Panc1 (cell line): ENCODE measurements at regions not wholly inside any gene's neighbourhood (a gene's known extent, or its start where the extent isn't known, plus 50 kb on each side); places are given as distances from the start of the nearest gene placed in this dataset.

Experiments used
- ATAC-seq: fragments of 200-7000 bp; cut with Tn5 transposase; 2 replicates; pipeline ENCODE4 v1.9.1; 2020; ENCODE audit warnings: mild to moderate bottlenecking, moderate library complexity
- BruUV-seq: library from RNA; stranded (reverse); fragments of 400-500 nt; replicated peaks from 2 replicates; lab custom pipeline; 2021; lab: Mats Ljungman, UMichigan
- CTCF ChIA-PET: fragments of 300-600 bp; sonication (Branson Sonifier 250); formaldehyde crosslinking; loops from one replicate; lab custom pipeline; 2022; ENCODE audit warnings: antibody characterized with exemption; lab: Charles Lee
- POLR2A ChIA-PET: fragments of 300-600 bp; sonication (Branson Sonifier 250); formaldehyde crosslinking; loops from one replicate; lab custom pipeline; 2022; ENCODE audit warnings: antibody characterized with exemption; lab: Charles Lee
- DNase-seq: peaks from one replicate; pipeline ENCODE4 v3.0.0-alpha.2; 2010; ENCODE audit warnings: low read depth, low spot score
- H3K27ac ChIP-seq: 2 replicates; pipeline ENCODE4 v1.5.1; 2011; ENCODE audit warnings: mild to moderate bottlenecking, low read length, inconsistent platforms
- H3K27me3 ChIP-seq: fragments of 200-500 bp; sonication (Bioruptor generic); 2 replicates; pipeline ENCODE4 v1.6.0; 2014; ENCODE audit warnings: low read length, inconsistent platforms; ENCODE audit not compliant: control insufficient read depth, insufficient read depth
- H3K36me3 ChIP-seq: fragments of 200-500 bp; sonication (Bioruptor generic); 2 replicates; pipeline ENCODE4 v1.5.1; 2014; ENCODE audit warnings: inconsistent platforms, mild to moderate bottlenecking, low read length, moderate library complexity; ENCODE audit not compliant: control insufficient read depth, insufficient read depth
- H3K4me1 ChIP-seq: 2 replicates; pipeline ENCODE4 v1.5.1; 2011; ENCODE audit warnings: inconsistent platforms, mild to moderate bottlenecking, low read length, moderate library complexity; ENCODE audit not compliant: control insufficient read depth, insufficient read depth
- H3K4me3 ChIP-seq, 2 experiments: 2 replicates each; pipeline ENCODE4 v1.5.1; 2011 to 2012; ENCODE audit warnings: low read depth in 2 of 2, low read length in 2 of 2, mild to moderate bottlenecking in 2 of 2, inconsistent platforms in 1 of 2, moderate library complexity in 1 of 2
- H3K9me3 ChIP-seq: fragments of 200-500 bp; sonication (Bioruptor generic); 2 replicates; pipeline ENCODE4 v1.5.1; 2014; ENCODE audit warnings: low read depth, mild to moderate bottlenecking, inconsistent platforms, low read length, moderate library complexity; ENCODE audit not compliant: control insufficient read depth, insufficient read depth
- CTCF ChIP-seq: fragments of 450-650 bp; IDR thresholded peaks from 2 replicates; pipeline ENCODE4 v1.5.1; 2017; ENCODE audit warnings: mild to moderate bottlenecking
- POLR2AphosphoS5 ChIP-seq: IDR thresholded peaks from 2 replicates; pipeline ENCODE4 v1.6.1; 2012; ENCODE audit warnings: mild to moderate bottlenecking, low read depth, low read length, moderate library complexity
- REST ChIP-seq, 2 experiments: IDR thresholded peaks; 2 replicates each; pipeline ENCODE4 v1.6.1; 2011 to 2012; ENCODE audit warnings: low read depth in 2 of 2, control low read depth in 1 of 2, low read length in 1 of 2, mild to moderate bottlenecking in 1 of 2, moderate library complexity in 1 of 2; ENCODE audit not compliant: insufficient read depth in 1 of 2
- SIN3A ChIP-seq: IDR thresholded peaks from 2 replicates; pipeline ENCODE4 v1.6.1; 2012; ENCODE audit warnings: low read depth, mild to moderate bottlenecking, low read length, moderate library complexity, borderline replicate concordance; ENCODE audit not compliant: insufficient read depth
- TCF7L2 ChIP-seq: IDR thresholded peaks from 2 replicates; pipeline ENCODE4 v1.6.1; 2011; ENCODE audit warnings: mild to moderate bottlenecking, low read depth, low read length, inconsistent platforms
- in situ Hi-C: cut with HindIII; loops from 2 replicates; pipeline ENCODE4 v1.10.0; 2016; ENCODE audit warnings: low sequenced_read_pairs, low pct_unique_long_range_greater_than_20kb
- intact Hi-C: fragments of 100-400 bp; cut with micrococcal nuclease; formaldehyde crosslinking; loops from one replicate; pipeline ENCODE4 v1.10.0; 2022; ENCODE audit not compliant: unreplicated experiment

- POLR2A ChIA-PET = no interaction called here
- Histone ChIP-seq H3K27me3 (no peaks in the 10 kb centered on the region; the same call in 1 of the 2 replicates), H3K9me3 (no peaks in the 10 kb centered on the region), H3K4me1 (no peaks in the 10 kb centered on the region), H3K4me3 (no peak overlapping the region), H3K36me3 (no peaks in the 10 kb centered on the region), H3K27ac (no peak overlapping the region)
- TF ChIP-seq POLR2AphosphoS5 = no peak
- TF ChIP-seq CTCF = no peak
- TF ChIP-seq SIN3A = no peak
- TF ChIP-seq REST (IDR thresholded peaks at IDR 0.05; ENCODE audit: insufficient read depth in 1 of 2, low read depth in 2 of 2, low read length in 1 of 2) = no peak
- no peak for TF ChIP-seq TCF7L2
- BruUV-seq = no TSS peak
- ATAC-seq (no peak), DNase-seq (no peak)
- in situ Hi-C loops (no loop called here), intact Hi-C loops (loop anchor here (10.0 kb wide), 1 partner anchor 64 kb away; no protein-coding TSS in a partner anchor)
- CTCF ChIA-PET = no interaction called here
Observed at GRCh38 chr1:243980471-243980870, 70.6 kb upstream of the ZBTB18 start.

- ChIA-PET CTCF (no interaction called here), POLR2A (no interaction called here)
- intact Hi-C loops (loop anchor here (10.0 kb wide), 1 partner anchor 65 kb away; no protein-coding TSS in a partner anchor), in situ Hi-C loops (no loop called here)
- no peak overlapping the region for H3K4me3 ChIP-seq
- H3K27me3 ChIP-seq = no peaks in the 10 kb centered on the region; the same call in 1 of the 2 replicates
- no peak for TF ChIP-seq REST (IDR thresholded peaks at IDR 0.05; ENCODE audit: insufficient read depth in 1 of 2, low read depth in 2 of 2, low read length in 1 of 2)
- TF ChIP-seq POLR2AphosphoS5 = no peak
- TF ChIP-seq CTCF = no peak
- TF ChIP-seq TCF7L2 = no peak
- no peak for TF ChIP-seq SIN3A
- H3K9me3 ChIP-seq = no peaks in the 10 kb centered on the region
- no peaks in the 10 kb centered on the region for H3K4me1 ChIP-seq
- ATAC-seq = no peak
- DNase-seq = no peak
- H3K27ac ChIP-seq = no peak overlapping the region
- H3K36me3 ChIP-seq = no peaks in the 10 kb centered on the region
- BruUV-seq = no TSS peak
Observed at GRCh38 chr1:243980071-243980470, 71.0 kb upstream of the ZBTB18 start.
